ENCODE measurements at regions not wholly inside any gene's neighbourhood (a gene's known extent, or its start where the extent isn't known, plus 50 kb on each side); places are given as distances from the start of the nearest gene placed in this dataset.

GRCh38 chr4:129783596-129783995 lies 687.6 kb downstream of the C4orf33 start:
- Histone ChIP-seq H2AFZ (ENCODE audit: low read depth, low read length) (no peak overlapping the region), H3K27me3 (ENCODE audit: insufficient read depth, low read length, poor library complexity) (no peaks in the 10 kb centered on the region)
- no peak for TF ChIP-seq EZH2 (IDR thresholded peaks at IDR 0.05; ENCODE audit: borderline replicate concordance, low read depth, low read length, severe bottlenecking)

GRCh38 chr4:129788486-129788885 lies 692.5 kb downstream of the C4orf33 start:
- Histone ChIP-seq H3K4me3 (ENCODE audit: low read depth in 1 of 2, low read length in 2 of 2) (no peak overlapping the region), H3K9me3 (ENCODE audit: insufficient read depth, low read length, severe bottlenecking) (peaks cover 5% of the 10 kb centered on the region), H3K27ac (ENCODE audit: low read length) (no peak overlapping the region), H3K4me1 (ENCODE audit: insufficient read depth, low read length) (no peaks in the 10 kb centered on the region), H3K36me3 (ENCODE audit: insufficient read depth, low read length) (no peaks in the 10 kb centered on the region), H3K79me2 (ENCODE audit: insufficient read depth, low read length) (no peaks in the 10 kb centered on the region), H3K9ac (ENCODE audit: low read depth, low read length) (no peak overlapping the region), H2AFZ (ENCODE audit: low read depth, low read length) (no peak overlapping the region), H4K20me1 (ENCODE audit: insufficient read depth, low read length) (no peaks in the 10 kb centered on the region), H3K4me2 (ENCODE audit: insufficient read depth, low read length) (no peak overlapping the region), H3K27me3 (ENCODE audit: insufficient read depth, low read length, poor library complexity) (no peaks in the 10 kb centered on the region)
- DNase-seq (no peak), ATAC-seq (ENCODE audit: insufficient read depth, low read depth) (no peak)
- TF ChIP-seq CTCF (IDR thresholded peaks at IDR 0.05; ENCODE audit: borderline replicate concordance, extremely low read depth, low read length, poor library complexity, severe bottlenecking) (no peak), EZH2 (IDR thresholded peaks at IDR 0.05; ENCODE audit: borderline replicate concordance, low read depth, low read length, severe bottlenecking) (no peak)

More at GRCh38 chr4:129783596-129783995, 687.6 kb downstream of the C4orf33 start:
- Histone ChIP-seq H3K9ac (ENCODE audit: low read depth, low read length) (no peak overlapping the region), H3K4me1 (ENCODE audit: insufficient read depth, low read length) (no peaks in the 10 kb centered on the region), H3K79me2 (ENCODE audit: insufficient read depth, low read length) (no peaks in the 10 kb centered on the region), H4K20me1 (ENCODE audit: insufficient read depth, low read length) (no peaks in the 10 kb centered on the region), H3K4me2 (ENCODE audit: insufficient read depth, low read length) (no peak overlapping the region), H3K4me3 (ENCODE audit: low read depth in 1 of 2, low read length in 2 of 2) (no peak overlapping the region), H3K27ac (ENCODE audit: low read length) (no peak overlapping the region), H3K9me3 (ENCODE audit: insufficient read depth, low read length, severe bottlenecking) (no peaks in the 10 kb centered on the region), H3K36me3 (ENCODE audit: insufficient read depth, low read length) (no peaks in the 10 kb centered on the region)
- DNase-seq (no peak), ATAC-seq (ENCODE audit: insufficient read depth, low read depth) (no peak)

DNA sequence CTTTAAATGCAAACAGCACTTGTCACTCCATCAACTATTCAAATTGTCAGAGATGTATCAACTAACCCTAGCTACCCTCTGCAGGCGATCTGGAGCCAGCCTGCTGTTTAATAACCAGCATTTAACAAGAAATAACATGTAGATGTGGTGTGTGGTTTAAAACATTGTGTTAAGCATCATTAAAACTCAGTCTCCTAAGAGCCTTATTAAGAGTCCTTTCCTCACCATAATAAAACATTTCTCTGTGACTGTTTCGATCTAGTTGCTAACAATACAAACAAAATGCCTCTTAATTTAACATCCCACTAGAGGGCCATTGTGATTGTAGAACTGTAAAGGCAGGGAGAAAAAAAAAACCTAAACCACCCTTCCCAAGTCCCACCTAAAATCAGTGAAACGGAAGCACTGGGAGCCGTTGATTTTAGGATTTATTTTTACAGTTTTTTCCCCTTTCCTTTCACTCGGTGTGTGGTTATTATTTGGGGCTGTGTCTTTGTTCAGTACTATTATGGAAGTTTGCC lies 708.6 kb downstream of the C4orf33 start:
- DNase-seq (no peak), ATAC-seq (ENCODE audit: insufficient read depth, low read depth) (no peak)
- Histone ChIP-seq H3K27me3 (ENCODE audit: insufficient read depth, low read length, poor library complexity) (no peaks in the 10 kb centered on the region), H3K27ac (ENCODE audit: low read length) (no peak overlapping the region), H2AFZ (ENCODE audit: low read depth, low read length) (no peak overlapping the region), H3K9me3 (ENCODE audit: insufficient read depth, low read length, severe bottlenecking) (no peaks in the 10 kb centered on the region), H3K36me3 (ENCODE audit: insufficient read depth, low read length) (no peaks in the 10 kb centered on the region), H3K4me1 (ENCODE audit: insufficient read depth, low read length) (no peaks in the 10 kb centered on the region), H3K79me2 (ENCODE audit: insufficient read depth, low read length) (no peaks in the 10 kb centered on the region), H4K20me1 (ENCODE audit: insufficient read depth, low read length) (no peaks in the 10 kb centered on the region), H3K4me2 (ENCODE audit: insufficient read depth, low read length) (no peak overlapping the region), H3K9ac (ENCODE audit: low read depth, low read length) (no peak overlapping the region), H3K4me3 (ENCODE audit: low read depth in 1 of 2, low read length in 2 of 2) (no peak overlapping the region)
- TF ChIP-seq EZH2 (IDR thresholded peaks at IDR 0.05; ENCODE audit: borderline replicate concordance, low read depth, low read length, severe bottlenecking) (no peak), CTCF (IDR thresholded peaks at IDR 0.05; ENCODE audit: borderline replicate concordance, extremely low read depth, low read length, poor library complexity, severe bottlenecking) (no peak)

GRCh38 chr4:129806986-129807385 lies 711.0 kb downstream of the C4orf33 start:
- Histone ChIP-seq H3K36me3 (ENCODE audit: insufficient read depth, low read length) (no peaks in the 10 kb centered on the region), H3K9me3 (ENCODE audit: insufficient read depth, low read length, severe bottlenecking) (no peaks in the 10 kb centered on the region), H3K4me2 (ENCODE audit: insufficient read depth, low read length) (no peak overlapping the region), H4K20me1 (ENCODE audit: insufficient read depth, low read length) (no peaks in the 10 kb centered on the region), H3K4me3 (ENCODE audit: low read depth in 1 of 2, low read length in 2 of 2) (no peak overlapping the region), H3K27ac (ENCODE audit: low read length) (no peak overlapping the region), H3K4me1 (ENCODE audit: insufficient read depth, low read length) (no peaks in the 10 kb centered on the region), H3K27me3 (ENCODE audit: insufficient read depth, low read length, poor library complexity) (no peaks in the 10 kb centered on the region), H2AFZ (ENCODE audit: low read depth, low read length) (no peak overlapping the region), H3K9ac (ENCODE audit: low read depth, low read length) (no peak overlapping the region), H3K79me2 (ENCODE audit: insufficient read depth, low read length) (no peaks in the 10 kb centered on the region)
- TF ChIP-seq CTCF (IDR thresholded peaks at IDR 0.05; ENCODE audit: borderline replicate concordance, extremely low read depth, low read length, poor library complexity, severe bottlenecking) (no peak), EZH2 (IDR thresholded peaks at IDR 0.05; ENCODE audit: borderline replicate concordance, low read depth, low read length, severe bottlenecking) (no peak)
- DNase-seq = no peak
- no peak for ATAC-seq (ENCODE audit: insufficient read depth, low read depth)

Data from DND-41 (cell line).